ENCODE measurements at regions not wholly inside any gene's neighbourhood (a gene's known extent, or its start where the extent isn't known, plus 50 kb on each side); places are given as distances from the start of the nearest gene placed in this dataset.

DNA sequence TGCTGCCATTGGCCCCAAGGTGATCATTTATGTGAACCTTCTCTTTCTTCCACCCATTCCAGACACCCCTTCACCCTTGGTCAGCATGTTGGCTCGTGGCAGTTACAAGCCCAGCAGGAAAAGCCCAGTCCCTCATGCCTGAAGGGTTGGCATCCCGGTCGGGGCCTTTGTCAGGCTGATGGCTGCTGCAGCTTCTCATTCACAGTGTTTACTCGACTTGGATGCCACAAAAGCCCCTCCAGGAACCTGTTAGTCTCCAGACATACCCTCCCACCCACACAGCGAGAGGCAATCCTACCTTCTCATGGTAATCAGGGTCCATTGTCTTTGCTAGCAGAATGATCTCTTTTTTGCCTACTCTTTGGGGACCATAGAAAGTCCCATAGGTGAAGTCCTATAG, 200.8 kb upstream of the PFKP start:
- no peak for DNase-seq

DNA sequence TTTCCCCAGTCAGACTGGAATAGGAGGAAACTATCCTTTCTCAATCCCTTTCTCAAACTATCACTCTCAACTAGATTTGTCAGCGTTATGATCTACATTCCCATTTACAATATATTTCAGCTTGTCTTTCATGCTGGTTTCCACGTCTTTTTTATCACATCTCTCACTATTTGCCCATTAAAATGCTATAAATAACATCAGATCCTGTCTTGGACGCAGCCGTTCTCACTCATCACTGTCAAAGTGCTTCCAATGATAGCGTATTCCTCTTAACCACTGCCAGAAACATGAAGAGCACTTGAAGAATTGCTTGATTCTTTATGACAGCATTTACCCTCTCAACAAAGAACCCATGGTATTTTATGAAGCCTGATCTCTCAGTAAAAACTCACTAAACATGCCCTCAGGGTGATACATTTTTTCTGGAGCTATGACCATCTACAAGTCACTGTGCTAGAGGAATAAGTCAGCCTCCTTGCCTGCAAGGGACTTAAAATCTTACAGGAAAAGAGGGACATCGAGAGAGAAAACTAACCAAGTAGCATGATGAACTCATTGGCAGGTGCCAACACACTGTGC, 205.6 kb upstream of the PFKP start:
- DNase-seq = no peak

DNA sequence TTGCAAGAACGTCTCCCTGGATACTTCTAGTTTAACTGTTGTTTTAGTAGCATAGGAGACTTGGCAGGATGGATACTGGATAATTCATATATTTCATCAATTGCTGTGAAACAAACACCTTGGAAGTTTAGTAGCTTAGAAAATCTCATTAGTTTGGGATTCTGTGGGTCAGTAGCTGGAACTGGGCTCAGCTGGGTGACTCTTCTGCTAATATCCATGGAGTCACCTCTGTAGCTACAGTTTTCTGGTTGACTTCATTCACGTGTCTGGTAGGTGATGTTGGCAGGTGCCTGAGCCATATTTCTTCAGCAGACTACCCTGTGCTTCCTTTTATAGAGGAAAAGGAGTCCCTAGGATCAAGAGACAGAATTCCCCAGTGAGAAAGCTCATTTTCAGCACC, 208.9 kb upstream of the PFKP start:
- no peak for DNase-seq

DNA sequence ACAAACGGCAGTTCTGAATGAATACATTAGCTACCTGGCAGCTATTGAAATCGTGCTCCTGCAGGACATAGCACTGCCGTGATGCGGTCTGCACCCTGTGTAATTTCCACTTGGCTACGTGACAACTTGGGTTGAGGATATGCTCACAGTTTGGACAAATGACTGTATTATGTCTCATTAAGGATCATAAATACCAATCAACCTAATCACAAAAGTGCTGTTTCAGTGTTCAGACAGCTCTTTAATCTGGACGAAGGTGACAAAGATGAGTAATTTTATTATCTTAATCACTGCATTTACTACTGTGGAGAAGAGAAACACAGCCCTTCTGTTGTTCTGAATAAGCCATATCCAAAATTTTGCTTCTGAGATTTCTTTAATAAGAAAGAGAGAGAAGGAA, 210.8 kb upstream of the PFKP start:
- DNase-seq = no peak

DNA sequence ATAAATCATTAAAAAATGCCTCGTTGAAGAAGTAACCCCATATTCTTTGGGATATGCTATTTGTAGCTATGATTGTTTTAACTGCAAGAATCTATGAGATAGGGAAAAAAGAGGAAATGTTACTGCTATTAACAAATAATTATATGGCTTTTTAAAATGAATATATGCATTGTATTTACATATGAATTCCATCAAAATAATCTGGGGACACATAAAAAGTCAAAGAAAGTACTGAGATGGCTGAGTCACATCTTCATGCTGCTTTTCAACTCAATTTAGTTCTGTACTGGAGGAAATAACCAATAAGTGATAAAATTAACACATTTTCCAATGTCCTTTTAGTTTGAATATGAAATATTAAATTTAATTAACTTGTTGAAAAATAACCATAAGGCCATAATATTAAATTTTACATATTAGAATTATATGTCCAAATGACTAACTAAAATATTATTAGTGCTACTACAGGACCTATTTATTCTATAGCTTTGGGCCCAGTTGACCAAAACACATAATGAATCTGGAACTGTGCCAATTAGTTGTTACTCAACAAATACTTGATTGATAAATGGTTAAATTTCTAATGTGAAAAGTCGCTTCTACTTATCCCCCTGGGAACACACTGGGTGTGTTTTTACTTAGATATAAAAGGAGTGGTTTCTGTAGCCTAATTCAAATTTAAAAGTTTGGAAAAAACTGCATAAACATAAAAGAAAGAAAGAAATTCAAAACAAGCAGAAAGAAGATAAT, 214.6 kb upstream of the PFKP start:
- no peak for DNase-seq

DNA sequence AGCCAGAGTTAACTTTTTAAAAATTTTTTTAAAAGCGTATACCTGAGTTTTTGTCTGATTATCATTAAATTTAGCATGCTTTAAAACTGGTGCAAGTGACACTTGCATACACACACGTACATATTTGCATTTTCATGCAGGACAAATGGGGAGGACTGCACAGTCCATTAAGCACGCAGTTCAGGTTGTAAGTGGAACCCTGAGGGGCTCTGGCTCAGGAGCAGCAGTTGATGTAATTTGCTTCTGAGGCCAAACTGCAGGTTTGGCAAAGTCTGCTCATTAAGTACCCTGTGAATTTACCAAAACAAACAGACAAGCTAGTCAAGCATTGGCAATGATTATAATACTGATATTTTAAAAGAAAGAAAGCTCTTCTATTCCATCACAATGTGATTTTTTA, 215.8 kb upstream of the PFKP start:
- DNase-seq = no peak

DNA sequence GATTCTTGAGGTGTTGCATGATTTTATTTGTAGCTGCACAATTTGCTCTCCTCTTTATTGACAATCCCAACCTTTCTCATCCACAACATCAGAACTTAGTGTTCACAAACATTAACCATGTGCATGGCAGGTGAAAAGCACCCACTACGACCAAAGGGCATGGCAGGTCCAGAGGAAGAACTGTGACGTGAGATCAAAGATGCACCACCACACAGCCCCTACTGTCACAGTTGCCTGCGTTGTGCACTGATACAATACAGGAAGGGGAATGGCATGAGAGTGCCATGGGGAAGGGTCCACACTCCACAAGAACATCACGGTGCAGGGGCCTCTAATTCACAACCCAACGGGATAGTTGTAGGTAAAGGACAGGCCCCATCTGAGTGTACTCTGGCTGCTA, 217.1 kb upstream of the PFKP start:
- DNase-seq = no peak

DNA sequence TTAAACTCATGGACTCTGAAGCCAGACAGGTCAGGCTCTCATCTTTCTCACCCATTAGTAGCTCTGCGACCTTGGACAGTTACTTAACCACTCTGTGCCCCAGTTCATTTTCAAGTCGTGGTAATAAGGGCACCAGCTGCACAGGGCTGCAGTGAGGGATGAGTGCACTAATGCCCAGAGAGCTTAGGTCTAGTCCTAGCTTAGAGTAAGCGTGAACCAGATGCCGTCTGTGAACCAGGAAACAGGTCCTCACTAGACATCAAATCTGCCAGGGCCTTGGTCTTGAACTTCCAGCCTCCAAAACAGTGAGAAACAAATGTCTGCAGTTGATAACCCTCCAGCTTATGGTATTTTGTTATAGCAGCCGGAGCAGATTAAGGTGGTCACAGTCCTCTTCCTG, 222.4 kb upstream of the PFKP start:
- no peak for DNase-seq

DNA sequence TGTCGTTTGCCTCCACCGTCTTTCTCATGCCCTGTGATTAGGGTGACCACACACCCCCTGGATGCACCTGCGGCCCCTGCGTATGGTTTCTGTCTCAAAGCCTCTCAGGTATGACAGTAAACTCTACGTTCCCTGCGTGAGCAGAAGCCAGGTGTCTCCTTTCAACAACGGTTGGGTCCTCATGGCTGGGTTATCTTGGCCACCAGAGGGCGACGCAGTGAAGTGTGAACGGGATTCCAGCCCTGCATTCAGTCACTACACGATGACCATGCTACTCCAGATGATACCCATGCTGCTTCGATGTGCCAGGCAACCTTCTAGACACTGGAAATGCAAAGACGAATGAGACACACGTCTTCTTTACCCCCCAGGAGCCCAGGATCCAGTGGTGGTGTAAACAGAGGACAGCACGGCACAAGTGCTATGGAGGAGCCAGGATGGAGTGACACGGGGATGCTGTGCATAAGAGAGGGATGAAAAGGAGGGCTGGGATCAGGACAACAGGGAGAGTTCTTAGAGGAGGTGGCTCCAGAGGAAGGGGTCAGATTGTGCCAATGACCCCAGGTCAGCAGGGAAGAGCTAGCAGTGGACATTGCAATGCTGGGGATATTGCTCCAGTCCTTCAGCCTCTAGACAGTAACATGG, 228.1 kb upstream of the PFKP start:
- DNase-seq = peak in 1 of 3 donors; percentile 19

DNA sequence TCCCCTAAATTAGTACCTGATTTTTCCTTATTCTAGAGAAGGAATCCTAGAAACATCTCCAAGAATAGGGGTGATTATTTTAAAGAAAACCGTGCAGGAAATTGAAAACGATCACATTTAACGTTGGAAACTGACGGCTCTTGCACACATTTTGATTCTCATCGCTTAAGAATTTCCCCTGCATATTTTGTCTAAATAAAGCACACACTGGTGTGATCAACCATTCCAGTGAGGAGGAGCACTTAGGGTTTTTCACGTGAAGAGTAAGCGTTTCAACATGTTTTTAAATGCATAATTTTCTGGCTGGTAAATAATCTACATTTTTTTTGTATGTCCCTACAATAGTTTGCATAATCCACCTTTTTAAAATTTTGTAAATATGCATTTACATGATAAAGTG, 229.7 kb upstream of the PFKP start:
- peak in 1 of 3 donors; percentile 31 for DNase-seq

DNA sequence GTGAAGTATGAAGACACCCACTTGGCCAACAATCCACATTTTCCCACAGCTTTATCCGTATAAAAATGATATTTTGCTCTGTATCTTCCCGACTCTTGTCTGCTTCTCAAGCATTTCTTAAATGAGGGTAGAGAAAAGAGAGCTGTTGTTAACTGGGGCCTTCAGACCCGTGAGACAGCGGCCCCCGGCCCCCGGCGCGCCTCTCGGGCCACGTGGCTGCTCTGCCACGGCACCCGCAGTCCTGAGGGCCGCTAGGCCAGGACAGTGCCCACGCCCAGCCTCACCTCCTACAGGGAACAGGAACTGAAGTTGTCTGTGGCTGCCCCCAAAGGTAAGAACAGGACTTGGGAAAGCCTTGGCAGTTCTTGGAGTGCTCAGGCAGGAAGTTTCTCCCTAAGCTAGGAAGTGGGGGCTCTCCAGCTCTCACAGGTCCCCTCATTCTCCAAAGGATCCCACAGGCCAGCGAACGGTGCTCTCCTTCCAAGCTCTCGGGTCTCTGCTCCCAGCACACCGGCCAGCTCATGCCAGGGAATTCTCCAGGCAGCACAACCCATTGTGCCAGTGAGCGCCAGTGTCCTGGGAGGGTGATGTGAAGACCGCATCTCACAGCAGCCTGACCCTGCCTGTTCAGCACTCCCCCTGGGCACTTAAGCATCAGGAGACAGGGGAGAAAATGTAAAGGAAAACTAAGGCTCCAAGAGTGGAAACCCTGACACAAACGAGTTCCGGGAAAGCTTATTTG, 230.3 kb upstream of the PFKP start:
- no peak for DNase-seq

DNA sequence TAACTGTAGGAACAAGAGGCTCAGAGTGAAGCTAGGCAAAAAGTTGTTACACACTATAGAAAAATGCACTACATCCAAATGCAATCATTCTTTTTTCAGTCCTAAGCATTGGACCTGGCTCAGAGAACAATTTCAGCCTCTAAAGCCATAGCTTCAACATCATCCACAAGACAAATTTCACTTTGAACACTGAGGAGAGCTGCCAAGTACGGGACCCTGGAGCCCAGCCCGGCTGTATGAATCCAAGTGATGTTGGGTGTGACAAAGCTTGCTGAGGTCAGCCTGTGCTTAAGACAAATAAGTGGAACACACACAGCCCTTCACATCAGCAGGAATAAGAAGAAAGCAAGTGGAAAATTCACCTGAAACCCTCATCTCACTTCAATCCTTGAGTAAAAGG, 233.1 kb upstream of the PFKP start:
- DNase-seq = peak; percentile 9 to 69 (median 66)

DNA sequence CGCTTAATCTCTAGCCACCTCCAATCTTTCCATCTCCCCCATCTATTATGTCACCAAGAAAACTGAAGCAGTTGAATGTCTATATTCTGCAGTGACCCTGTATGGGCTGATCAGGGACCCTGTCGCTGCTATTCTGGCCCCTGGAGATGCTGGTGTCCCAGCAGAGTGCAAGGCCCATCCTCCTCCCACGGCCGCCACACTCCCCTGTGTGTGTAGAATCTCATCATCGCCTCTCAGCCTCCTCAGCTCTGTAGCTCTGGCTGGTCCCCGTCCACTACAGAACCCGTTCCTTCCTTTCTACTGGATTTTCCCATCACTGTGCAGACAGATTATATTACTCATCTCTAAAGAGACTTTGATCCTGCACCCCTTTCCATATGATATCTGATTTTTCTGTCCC, 235.8 kb upstream of the PFKP start:
- no peak for DNase-seq

DNA sequence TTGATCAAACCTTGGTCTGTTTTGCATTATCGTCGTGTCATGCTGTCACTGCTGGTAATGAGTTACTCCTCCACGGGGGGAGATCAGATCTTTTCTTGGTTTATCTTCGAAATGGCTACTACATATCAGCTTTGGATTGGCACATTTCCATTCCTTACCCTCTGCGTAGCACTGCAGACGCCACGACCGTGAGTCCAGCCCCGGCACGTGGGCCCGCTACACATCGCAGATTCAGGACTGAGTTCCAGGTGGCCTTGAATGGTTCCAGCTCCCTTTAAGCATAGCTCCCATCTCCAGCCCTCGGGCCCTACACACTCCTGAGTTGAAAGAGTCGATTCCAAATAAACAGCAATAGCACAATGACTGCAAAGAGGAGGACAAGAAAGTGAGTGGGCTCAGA, 238.6 kb upstream of the PFKP start:
- DNase-seq = no peak

DNA sequence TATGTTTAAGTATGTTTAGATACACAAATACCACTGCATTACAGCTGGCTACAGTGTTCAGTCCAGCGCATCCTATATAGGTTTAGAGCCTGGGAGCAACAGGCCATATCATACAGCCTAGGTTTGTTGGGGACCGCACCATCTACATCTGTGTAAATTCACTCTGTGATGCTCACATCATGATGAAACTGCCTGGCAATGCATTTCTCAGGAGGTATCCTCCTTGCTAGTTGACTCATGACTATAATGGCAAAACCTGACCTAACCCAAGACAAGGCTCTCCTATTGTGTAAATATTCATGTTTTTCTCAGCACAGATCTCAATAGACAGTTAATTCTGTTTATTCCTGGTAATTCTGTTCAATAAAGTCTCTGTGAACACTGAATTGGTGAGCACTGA, 240.7 kb upstream of the PFKP start:
- no peak for DNase-seq

DNA sequence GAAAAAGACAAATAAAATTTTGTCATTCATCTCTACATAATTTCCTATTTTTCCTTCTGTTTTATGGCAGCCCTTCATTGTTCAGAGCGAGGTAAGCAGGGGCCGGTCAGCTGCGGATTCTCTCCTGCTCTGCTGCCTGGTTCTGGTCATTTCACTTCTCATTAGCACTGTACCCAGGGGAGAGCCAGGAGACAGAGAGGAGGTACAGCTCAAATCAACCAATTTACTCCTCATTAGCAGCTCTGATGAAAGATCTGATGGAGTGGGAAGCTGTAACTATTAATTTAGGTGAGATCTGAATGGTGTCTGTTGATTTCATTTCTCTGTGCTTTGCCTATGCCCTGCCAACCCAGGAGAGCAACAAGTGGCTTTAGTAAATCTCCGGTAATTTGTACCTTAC, 241.5 kb upstream of the PFKP start:
- no peak for DNase-seq

DNA sequence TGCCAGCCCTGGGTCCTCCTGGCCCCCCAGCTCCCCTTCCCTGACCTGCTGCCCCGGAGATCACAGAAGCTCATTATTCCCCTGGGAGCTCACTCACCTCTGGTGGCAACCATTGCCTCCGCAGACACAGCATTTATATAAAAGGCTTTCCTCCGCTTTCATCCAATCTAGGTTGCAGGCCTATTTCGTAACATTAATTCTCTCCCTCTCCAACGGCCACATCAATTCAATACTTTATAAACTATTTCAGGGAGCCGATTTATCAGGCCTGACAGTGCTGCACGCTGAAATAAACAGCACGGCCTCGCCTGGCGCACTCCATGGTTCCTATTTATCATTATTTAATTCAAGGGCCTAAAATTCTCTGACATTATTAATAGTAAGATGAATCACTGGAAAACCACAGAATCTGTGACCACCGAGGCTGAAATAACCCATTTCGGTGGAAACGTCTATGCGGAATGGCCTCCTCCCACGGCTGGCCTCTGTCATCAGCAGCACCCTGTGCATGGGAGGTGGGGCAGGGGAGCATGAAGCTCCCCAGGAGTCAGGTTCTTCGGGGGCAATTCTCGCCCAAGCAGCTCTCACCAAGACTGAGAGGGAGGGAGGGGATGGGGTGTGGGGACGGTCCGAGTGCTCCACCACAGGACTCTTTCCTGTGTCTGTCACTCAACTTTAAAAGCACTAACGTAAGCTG, 249.3 kb upstream of the PFKP start:
- DNase-seq = no peak

DNA sequence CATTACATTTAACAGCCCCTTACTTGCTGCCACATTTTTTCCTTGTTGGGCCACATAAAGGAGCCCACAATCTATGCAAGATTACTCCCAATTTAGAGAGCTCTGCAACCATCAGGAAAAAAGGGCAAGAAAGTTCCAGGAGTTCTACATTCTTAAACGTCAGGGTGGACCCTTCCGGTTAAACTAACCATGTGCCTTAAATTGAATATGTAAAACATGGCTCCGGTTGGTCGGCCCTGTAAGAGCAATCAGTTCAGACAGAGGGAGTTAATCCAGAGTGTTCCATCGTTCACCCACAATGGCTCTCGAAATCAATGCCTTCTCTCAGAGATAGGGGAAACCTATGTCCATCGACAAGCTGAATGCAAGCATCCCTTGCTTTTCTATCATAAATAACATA, 253.7 kb upstream of the PFKP start:
- DNase-seq = no peak

DNA sequence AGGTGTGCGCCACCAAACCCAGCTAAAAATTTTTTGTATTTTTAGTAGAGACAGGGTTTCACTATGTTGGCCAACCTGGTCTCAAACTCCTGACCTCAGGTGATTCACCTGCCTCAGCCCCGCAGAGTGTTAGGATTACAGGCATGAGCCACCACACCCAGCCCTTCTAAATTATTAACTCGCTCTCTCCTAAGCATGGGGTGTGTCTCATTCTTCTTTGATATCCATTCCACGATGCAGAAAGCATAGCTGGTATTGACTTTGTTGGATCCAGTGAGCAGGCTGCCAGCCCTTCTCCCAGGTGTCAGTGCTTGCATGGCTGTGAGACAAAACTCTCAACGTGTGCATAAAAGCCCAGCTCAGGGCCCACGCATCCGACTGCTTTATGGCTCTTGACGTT, 254.1 kb upstream of the PFKP start:
- DNase-seq = no peak

DNA sequence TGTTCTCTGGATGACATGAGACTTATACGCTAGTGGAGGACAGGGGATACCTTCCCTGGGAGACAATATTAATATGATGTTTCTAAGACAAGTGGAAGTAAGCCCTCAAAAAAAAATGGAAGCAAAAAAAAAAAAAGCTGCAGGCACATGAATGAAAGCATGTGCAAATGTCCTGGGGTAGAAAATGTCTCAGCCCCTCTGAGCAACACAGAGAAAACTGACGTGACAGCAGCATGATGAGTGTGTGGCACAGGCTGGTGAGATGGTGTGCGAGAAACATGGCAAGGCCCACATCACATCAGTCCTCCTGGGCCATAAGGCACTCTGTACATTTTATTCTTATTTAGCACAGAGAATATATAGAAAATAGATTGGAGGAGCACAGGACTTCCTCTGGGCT, 254.7 kb upstream of the PFKP start:
- no peak for DNase-seq

DNA sequence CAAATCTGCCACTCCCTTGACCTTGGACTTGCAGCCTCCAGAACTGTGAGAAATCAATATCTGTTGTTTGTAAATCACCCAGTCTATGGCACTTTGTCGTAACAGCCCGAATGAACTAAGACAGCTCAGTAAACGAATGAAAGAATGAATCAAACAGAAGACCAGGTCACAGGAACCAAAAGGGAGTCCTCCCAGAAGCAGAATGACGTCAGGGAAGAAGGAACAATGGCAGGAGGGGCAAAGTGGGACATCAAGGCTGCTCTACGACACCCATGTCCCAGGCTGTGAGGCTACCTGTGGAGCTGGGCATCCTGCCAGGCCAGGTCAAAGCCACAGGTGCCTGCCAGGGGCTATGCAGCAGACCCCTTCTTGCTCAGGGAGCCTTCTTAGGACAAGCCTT, 267.2 kb upstream of the PFKP start:
- DNase-seq = no peak

DNA sequence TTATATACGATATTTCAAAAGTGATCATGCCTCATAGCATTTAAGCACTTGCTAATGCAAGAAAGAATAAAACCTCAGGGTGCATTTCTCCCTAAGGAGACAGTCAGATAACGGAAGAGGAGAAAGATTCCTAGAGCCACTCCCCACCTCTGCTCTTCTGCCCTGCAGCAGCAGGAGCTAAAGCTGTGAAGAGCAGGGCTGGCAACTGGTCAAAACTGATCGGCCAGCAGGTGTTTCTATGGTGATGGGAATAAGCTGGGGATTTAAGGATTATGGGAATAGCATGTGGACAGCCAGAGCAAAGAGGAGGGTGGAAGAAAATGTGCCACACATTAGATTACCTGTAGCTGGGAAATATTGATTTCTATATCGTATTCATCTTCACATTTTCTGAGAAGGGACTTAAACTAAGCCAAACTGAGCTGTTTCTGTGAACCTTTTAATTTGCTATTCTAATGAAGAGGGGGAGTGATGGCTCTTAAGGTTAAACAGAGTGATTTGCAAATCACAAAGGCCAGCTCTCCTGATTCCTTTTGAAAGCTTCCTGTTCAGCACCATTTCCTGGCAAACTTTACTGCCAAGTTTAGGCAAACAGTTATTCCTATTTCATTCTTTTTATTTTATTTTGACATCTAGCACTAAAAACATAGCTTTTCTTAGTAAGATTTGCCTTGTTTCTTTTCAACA, 268.9 kb upstream of the PFKP start:
- peak in 1 of 3 donors; percentile 8 for DNase-seq

All from muscle of back (tissue), 3 donors.